ENCODE measurements at regions not wholly inside any gene's neighbourhood (a gene's known extent, or its start where the extent isn't known, plus 50 kb on each side); places are given as distances from the start of the nearest gene placed in this dataset.

GRCh38 chr15:67916565-67916964 is 76.7 kb upstream of the RNU6-1 start (continued):
- no peak for TF ChIP-seq ZNF266 (tag by site-specific recombination; IDR thresholded peaks at IDR 0.05; ENCODE audit: low read depth)
- no peak for TF ChIP-seq YY2 (tag by site-specific recombination; IDR thresholded peaks at IDR 0.05)
- no peak for TF ChIP-seq INSM2 (tag by site-specific recombination; IDR thresholded peaks at IDR 0.05)

- POLR2A ChIA-PET, result interaction anchor here (0.9 kb wide), 1 partner anchor 11 kb away, joined by 3 read pairs; no protein-coding TSS in a partner anchor
These were observed 77.2 kb upstream of the RNU6-1 start for GRCh38 chr15:67917037-67917436.

GRCh38 chr15:67917636-67918035 is 77.8 kb upstream of the RNU6-1 start:
- TF ChIP-seq MYNN (tag by site-specific recombination; IDR thresholded peaks at IDR 0.05; ENCODE audit: borderline replicate concordance) (no peak), ZNF366 (tag by site-specific recombination; conservative IDR thresholded peaks at IDR 0.05) (no peak), ZFHX2 (tag by site-specific recombination; conservative IDR thresholded peaks at IDR 0.05) (0 out of 2 replicates have a peak, but pooled peaks have one; percentile 19), ZNF645 (tag by site-specific recombination; IDR thresholded peaks at IDR 0.05) (no peak), KLF16 (tag by site-specific recombination; IDR thresholded peaks at IDR 0.05) (no peak), PRDM1 (tag by site-specific recombination; IDR thresholded peaks at IDR 0.05) (no peak)
- CTCF ChIA-PET, result interaction anchor here (0.7 to 1.3 kb wide), 3 partner anchors 54 to 484 kb away, joined by 3 to 4 read pairs (median 3); no protein-coding TSS in a partner anchor
- no peak overlapping the region for H3K4me3 ChIP-seq (ENCODE audit: low read depth, low read length)
- POLR2A ChIA-PET, result interaction anchor here (0.7 kb wide), 1 partner anchor 14 kb away, joined by 3 read pairs; no protein-coding TSS in a partner anchor
- H3K36me3 ChIP-seq (ENCODE audit: control insufficient read depth in 2 of 2, insufficient read depth in 1 of 2, low read length in 2 of 2), result no peaks in the 10 kb centered on the region
- H3K4me1 ChIP-seq (ENCODE audit: control insufficient read depth, insufficient read depth, low read length), result peaks cover 14% of the 10 kb centered on the region
- H3K9me3 ChIP-seq (ENCODE audit: control insufficient read depth, insufficient read depth, low read depth, low read length), result no peaks in the 10 kb centered on the region
- H3K27ac ChIP-seq (ENCODE audit: extremely low read depth, low read depth, low read length), result no peak overlapping the region

More at GRCh38 chr15:67917037-67917436, 77.2 kb upstream of the RNU6-1 start:
- H3K36me3 ChIP-seq (ENCODE audit: control insufficient read depth in 2 of 2, insufficient read depth in 1 of 2, low read length in 2 of 2), result no peaks in the 10 kb centered on the region
- H3K9me3 ChIP-seq (ENCODE audit: control insufficient read depth, insufficient read depth, low read depth, low read length), result no peaks in the 10 kb centered on the region
- H3K27ac ChIP-seq (ENCODE audit: extremely low read depth, low read depth, low read length), result no peak overlapping the region
- TF ChIP-seq ZNF169 (tag by site-specific recombination; IDR thresholded peaks at IDR 0.05) (no peak), ZBTB49 (tag by site-specific recombination; IDR thresholded peaks at IDR 0.05; ENCODE audit: low read depth) (no peak), PRDM10 (tag by site-specific recombination; IDR thresholded peaks at IDR 0.05) (peak; percentile 59; the same call in 1 of the 2 replicates)
- no peak overlapping the region for H3K4me3 ChIP-seq (ENCODE audit: low read depth, low read length)
- peaks cover 14% of the 10 kb centered on the region for H3K4me1 ChIP-seq (ENCODE audit: control insufficient read depth, insufficient read depth, low read length)
- CTCF ChIA-PET, result interaction anchor here (0.6 to 1.3 kb wide), 3 partner anchors 54 to 268 kb away, joined by 3 read pairs; no protein-coding TSS in a partner anchor

Measured in HEK293 (cell line).